H9 (cell line): ENCODE measurements at regions not wholly inside any gene's neighbourhood (a gene's known extent, or its start where the extent isn't known, plus 50 kb on each side); places are given as distances from the start of the nearest gene placed in this dataset.

Source experiments
- DNase-seq: peaks from one replicate; pipeline ENCODE4 v3.0.0-alpha.2; 2017
- H2AFZ ChIP-seq: one replicate; pipeline ENCODE4 v1.6.1; 2013; ENCODE audit warnings: mild to moderate bottlenecking, low read length, control low read depth, moderate library complexity
- H2AK5ac ChIP-seq: 2 replicates; pipeline ENCODE4 v1.6.1; 2013; ENCODE audit warnings: low read length, control low read depth, mixed read lengths; ENCODE audit not compliant: insufficient read length
- H2BK120ac ChIP-seq: one replicate; pipeline ENCODE4 v1.6.1; 2013; ENCODE audit warnings: low read depth, mild to moderate bottlenecking, low read length, control low read depth, inconsistent platforms; ENCODE audit not compliant: poor library complexity, severe bottlenecking
- H2BK12ac ChIP-seq: 2 replicates; pipeline ENCODE4 v1.6.1; 2013; ENCODE audit warnings: low read length, control low read depth, mixed read lengths, low read depth; ENCODE audit not compliant: insufficient read length
- H2BK15ac ChIP-seq: 2 replicates; pipeline ENCODE4 v1.6.1; 2013; ENCODE audit warnings: low read depth, low read length, control low read depth
- H2BK20ac ChIP-seq: one replicate; pipeline ENCODE4 v1.6.1; 2013; ENCODE audit warnings: low read depth, mild to moderate bottlenecking, low read length, control low read depth, inconsistent platforms; ENCODE audit not compliant: poor library complexity, severe bottlenecking
- H2BK5ac ChIP-seq: 2 replicates; pipeline ENCODE4 v1.6.1; 2013; ENCODE audit warnings: low read length, control low read depth, mixed read lengths; ENCODE audit not compliant: insufficient read length
- H3K14ac ChIP-seq: 2 replicates; pipeline ENCODE4 v1.6.1; 2013; ENCODE audit warnings: low read length, control low read depth; ENCODE audit not compliant: insufficient read depth
- H3K18ac ChIP-seq: 2 replicates; pipeline ENCODE4 v1.6.1; 2013; ENCODE audit warnings: low read depth, mild to moderate bottlenecking, mixed read lengths, low read length, control low read depth; ENCODE audit not compliant: insufficient read length
- H3K23ac ChIP-seq: 2 replicates; pipeline ENCODE4 v1.6.1; 2013; ENCODE audit warnings: low read length, control low read depth, mixed read lengths, low read depth; ENCODE audit not compliant: insufficient read length
- H3K23me2 ChIP-seq: 2 replicates; pipeline ENCODE4 v1.6.1; 2013; ENCODE audit warnings: low read depth, mild to moderate bottlenecking, mixed read lengths, low read length, control low read depth; ENCODE audit not compliant: insufficient read length, poor library complexity, severe bottlenecking
- H3K27ac ChIP-seq: 2 replicates; pipeline ENCODE4 v1.5.1; 2013; ENCODE audit warnings: low read length, control low read depth, mixed read lengths, low read depth; ENCODE audit not compliant: insufficient read length
- H3K27me3 ChIP-seq: 2 replicates; pipeline ENCODE4 v1.6.1; 2013; ENCODE audit warnings: low read length, control low read depth, inconsistent platforms; ENCODE audit not compliant: insufficient read depth
- H3K4ac ChIP-seq: 2 replicates; pipeline ENCODE4 v1.6.1; 2013; ENCODE audit warnings: low read depth, mild to moderate bottlenecking, control low read depth, inconsistent platforms, low read length, moderate library complexity
- H3K4me1 ChIP-seq: 2 replicates; pipeline ENCODE4 v1.6.1; 2013; ENCODE audit warnings: low read length, control low read depth, inconsistent platforms; ENCODE audit not compliant: insufficient read depth
- H3K4me2 ChIP-seq: 2 replicates; pipeline ENCODE4 v1.6.1; 2013; ENCODE audit warnings: low read length, control low read depth, mixed read lengths; ENCODE audit not compliant: insufficient read length, insufficient read depth
- H3K56ac ChIP-seq: 2 replicates; pipeline ENCODE4 v1.6.1; 2013; ENCODE audit warnings: low read depth, mild to moderate bottlenecking, mixed read lengths, low read length, control low read depth; ENCODE audit not compliant: insufficient read length
- H3K79me1 ChIP-seq: 2 replicates; pipeline ENCODE4 v1.6.1; 2013; ENCODE audit warnings: low read depth, mild to moderate bottlenecking, moderate library complexity, low read length, control low read depth, inconsistent platforms; ENCODE audit not compliant: insufficient read depth, poor library complexity, severe bottlenecking
- H3K79me2 ChIP-seq: 2 replicates; pipeline ENCODE4 v1.6.1; 2013; ENCODE audit warnings: low read length, control low read depth, inconsistent platforms; ENCODE audit not compliant: insufficient read depth
- H3K9ac ChIP-seq: 2 replicates; pipeline ENCODE4 v1.6.1; 2013; ENCODE audit warnings: low read length, control low read depth, mixed read lengths; ENCODE audit not compliant: insufficient read length; ENCODE audit errors: extremely low read depth
- H3K9me3 ChIP-seq: one replicate; pipeline ENCODE4 v1.6.1; 2013; ENCODE audit warnings: low read depth, low read length, inconsistent platforms; ENCODE audit not compliant: control insufficient read depth
- H3T11ph ChIP-seq: one replicate; pipeline ENCODE4 v1.6.1; 2013; ENCODE audit warnings: mild to moderate bottlenecking, low read length, control low read depth, inconsistent platforms
- H4K20me1 ChIP-seq: one replicate; pipeline ENCODE4 v1.6.1; 2013; ENCODE audit not compliant: control insufficient read depth, insufficient read length, insufficient read depth
- H4K5ac ChIP-seq: 2 replicates; pipeline ENCODE4 v1.6.1; 2013; ENCODE audit warnings: low read depth, mild to moderate bottlenecking, mixed read lengths, low read length, control low read depth; ENCODE audit not compliant: insufficient read length
- H4K8ac ChIP-seq: replicated peaks from 2 replicates; pipeline ENCODE4 v1.6.1; 2013; ENCODE audit warnings: low read length, control low read depth, mixed read lengths, low read depth; ENCODE audit not compliant: insufficient read length
- H4K91ac ChIP-seq: 2 replicates; pipeline ENCODE4 v1.6.1; 2013; ENCODE audit warnings: low read depth, mild to moderate bottlenecking, moderate library complexity, mixed read lengths, low read length, control low read depth; ENCODE audit not compliant: insufficient read length
- H3K27ac Mint-ChIP-seq, 3 experiments: 2 replicates in 2 of 3; 3 replicates in 1 of 3; pipeline ENCODE4 v1.8.0; 2020 to 2021; ENCODE audit warnings: mixed read lengths in 3 of 3, mild to moderate bottlenecking in 1 of 3, moderate library complexity in 1 of 3
- H3K27me3 Mint-ChIP-seq: 2 replicates; pipeline ENCODE4 v1.8.0; 2021; ENCODE audit warnings: low read depth, mild to moderate bottlenecking, moderate library complexity, mixed read lengths
- H3K36me3 Mint-ChIP-seq, 3 experiments: 2 replicates in 2 of 3; 3 replicates in 1 of 3; pipeline ENCODE4 v1.8.0; 2020 to 2021; ENCODE audit warnings: low read depth in 3 of 3, mixed read lengths in 3 of 3; ENCODE audit not compliant: insufficient read depth in 1 of 3
- H3K4me1 Mint-ChIP-seq, 2 experiments: 2 replicates each; pipeline ENCODE4 v1.8.0; 2020; ENCODE audit warnings: mixed read lengths in 2 of 2
- H3K4me3 Mint-ChIP-seq, 2 experiments: 2 replicates in 1 of 2; 3 replicates in 1 of 2; pipeline ENCODE4 v1.8.0; 2020 to 2021; ENCODE audit warnings: mild to moderate bottlenecking in 2 of 2, mixed read lengths in 2 of 2, moderate library complexity in 1 of 2
- H3K9me3 Mint-ChIP-seq, 2 experiments: 2 replicates in 1 of 2; 3 replicates in 1 of 2; pipeline ENCODE4 v1.8.0; 2020; ENCODE audit warnings: mild to moderate bottlenecking in 2 of 2, mixed read lengths in 2 of 2, moderate library complexity in 1 of 2
- WGBS: extraction: QIAGEN DNeasy Blood & Tissue Kit; methylation state at CpG from one replicate; pipeline ENCODE4 v1.1.7; 2013; ENCODE audit warnings: missing lambda C conversion rate, low lambda C conversion rate, mixed read lengths; ENCODE audit not compliant: insufficient read length; ENCODE audit errors: extremely low coverage; 5-methylcytosine and 5-hydroxymethylcytosine counted together
- TF ChIP-seq, protein P1 (sequence below): fragments of 200-600 bp; sonication (generic); conservative IDR thresholded peaks from 3 replicates; pipeline ENCODE4 v1.8.0; 2021; ENCODE audit warnings: antibody characterized with exemption, mild to moderate bottlenecking

DNA sequence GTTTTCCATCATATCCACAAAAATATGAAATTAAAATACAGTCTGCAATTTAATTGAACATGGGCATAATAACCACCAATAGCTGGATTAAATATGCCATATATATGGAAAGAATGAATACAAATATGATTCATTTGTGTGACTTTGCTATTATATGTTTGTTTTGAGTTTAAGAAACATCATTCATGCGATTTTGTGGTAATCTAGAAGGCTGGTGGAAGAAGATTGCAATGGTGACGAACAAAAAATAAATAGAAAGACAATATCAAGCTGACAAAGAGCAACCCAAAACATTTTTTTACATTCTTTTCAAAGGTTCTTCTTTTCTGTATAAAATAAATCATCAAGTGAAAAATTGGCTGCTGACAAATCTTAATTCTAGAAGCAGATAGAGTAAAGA, 610.0 kb downstream of the MAT2B start:
- no CpG with 5 or more reads among the region's 2 CpGs for WGBS
- Histone ChIP-seq H3T11ph (no peak overlapping the region), H3K14ac (no peak overlapping the region), H2BK20ac (no peak overlapping the region), H4K5ac (no peak overlapping the region), H3K27me3 (no peaks in the 10 kb centered on the region), H3K27ac (no peak overlapping the region), H2BK5ac (no peak overlapping the region), H4K20me1 (no peaks in the 10 kb centered on the region), H3K23me2 (no peaks in the 10 kb centered on the region), H2AFZ (no peak overlapping the region), H3K4ac (no peak overlapping the region), H2BK120ac (no peak overlapping the region), H3K18ac (no peak overlapping the region), H3K9me3 (no peaks in the 10 kb centered on the region), H3K4me2 (no peak overlapping the region), H4K91ac (no peak overlapping the region), H3K4me1 (no peaks in the 10 kb centered on the region), H4K8ac (no peak overlapping the region), H3K23ac (no peak overlapping the region), H3K79me2 (no peaks in the 10 kb centered on the region), H3K9ac (no peak overlapping the region), H3K56ac (no peak overlapping the region), H2AK5ac (no peak overlapping the region), H2BK15ac (no peak overlapping the region), H2BK12ac (no peak overlapping the region), H3K79me1 (no peaks in the 10 kb centered on the region)
- Mint-ChIP-seq H3K4me3 (no peak overlapping the region), H3K36me3 (peaks cover 1 to 18% (median 2%) of the 10 kb centered on the region in 3 experiments; a peak in 6 of 7 replicates), H3K27me3 (no peaks in the 10 kb centered on the region), H3K4me1 (0 out of 4 replicates have a peak, but pooled peaks cover 6 to 7% of the 10 kb centered on the region in 2 experiments), H3K9me3 (peaks cover 0 to 4% of the 10 kb centered on the region in 2 experiments; a peak in 2 of 5 replicates), H3K27ac (no peak overlapping the region)
- TF ChIP-seq, protein P1, sequence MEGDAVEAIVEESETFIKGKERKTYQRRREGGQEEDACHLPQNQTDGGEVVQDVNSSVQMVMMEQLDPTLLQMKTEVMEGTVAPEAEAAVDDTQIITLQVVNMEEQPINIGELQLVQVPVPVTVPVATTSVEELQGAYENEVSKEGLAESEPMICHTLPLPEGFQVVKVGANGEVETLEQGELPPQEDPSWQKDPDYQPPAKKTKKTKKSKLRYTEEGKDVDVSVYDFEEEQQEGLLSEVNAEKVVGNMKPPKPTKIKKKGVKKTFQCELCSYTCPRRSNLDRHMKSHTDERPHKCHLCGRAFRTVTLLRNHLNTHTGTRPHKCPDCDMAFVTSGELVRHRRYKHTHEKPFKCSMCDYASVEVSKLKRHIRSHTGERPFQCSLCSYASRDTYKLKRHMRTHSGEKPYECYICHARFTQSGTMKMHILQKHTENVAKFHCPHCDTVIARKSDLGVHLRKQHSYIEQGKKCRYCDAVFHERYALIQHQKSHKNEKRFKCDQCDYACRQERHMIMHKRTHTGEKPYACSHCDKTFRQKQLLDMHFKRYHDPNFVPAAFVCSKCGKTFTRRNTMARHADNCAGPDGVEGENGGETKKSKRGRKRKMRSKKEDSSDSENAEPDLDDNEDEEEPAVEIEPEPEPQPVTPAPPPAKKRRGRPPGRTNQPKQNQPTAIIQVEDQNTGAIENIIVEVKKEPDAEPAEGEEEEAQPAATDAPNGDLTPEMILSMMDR, result no peak
- DNase-seq, result no peak
